ENCODE measurements at regions not wholly inside any gene's neighbourhood (a gene's known extent, or its start where the extent isn't known, plus 50 kb on each side); places are given as distances from the start of the nearest gene placed in this dataset.

GRCh38 chr9:12516031-12516430 is 177.2 kb upstream of the TYRP1 start:
- TF ChIP-seq CTCF (conservative IDR thresholded peaks at IDR 0.05; ENCODE audit: low read depth, low read length) (no peak), EZH2 (IDR thresholded peaks at IDR 0.05; ENCODE audit: borderline replicate concordance, low read depth, low read length, poor library complexity, severe bottlenecking) (no peak)
